ENCODE measurements at regions not wholly inside any gene's neighbourhood (a gene's known extent, or its start where the extent isn't known, plus 50 kb on each side); places are given as distances from the start of the nearest gene placed in this dataset.

GRCh38 chr1:69283516-69283915 is 284.2 kb upstream of the LRRC7 start:
- TF ChIP-seq GATA3 (IDR thresholded peaks at IDR 0.05; ENCODE audit: low read depth, low read length) = no peak
- no peak for TF ChIP-seq GATA2 (IDR thresholded peaks at IDR 0.05; ENCODE audit: low read depth, low read length)

- no peak for TF ChIP-seq GATA3 (IDR thresholded peaks at IDR 0.05; ENCODE audit: low read depth, low read length)
- no peak for TF ChIP-seq GATA2 (IDR thresholded peaks at IDR 0.05; ENCODE audit: low read depth, low read length)
These were observed 283.2 kb upstream of the LRRC7 start for GRCh38 chr1:69284508-69284907.

- no peak for TF ChIP-seq GATA2 (IDR thresholded peaks at IDR 0.05; ENCODE audit: low read depth, low read length)
- TF ChIP-seq GATA3 (IDR thresholded peaks at IDR 0.05; ENCODE audit: low read depth, low read length) = no peak
These were observed 279.3 kb upstream of the LRRC7 start for GRCh38 chr1:69288416-69288815.

GRCh38 chr1:69290291-69290690 is 277.4 kb upstream of the LRRC7 start:
- no peak for TF ChIP-seq GATA2 (IDR thresholded peaks at IDR 0.05; ENCODE audit: low read depth, low read length)
- no peak for TF ChIP-seq GATA3 (IDR thresholded peaks at IDR 0.05; ENCODE audit: low read depth, low read length)

- TF ChIP-seq GATA2 (IDR thresholded peaks at IDR 0.05; ENCODE audit: low read depth, low read length) (no peak), GATA3 (IDR thresholded peaks at IDR 0.05; ENCODE audit: low read depth, low read length) (no peak)
These were observed 276.2 kb upstream of the LRRC7 start for GRCh38 chr1:69291541-69291940.

- TF ChIP-seq GATA3 (IDR thresholded peaks at IDR 0.05; ENCODE audit: low read depth, low read length) (no peak), GATA2 (IDR thresholded peaks at IDR 0.05; ENCODE audit: low read depth, low read length) (no peak)
These were observed 274.9 kb upstream of the LRRC7 start for GRCh38 chr1:69292833-69293232.

GRCh38 chr1:69294171-69294570 is 273.6 kb upstream of the LRRC7 start:
- TF ChIP-seq GATA2 (IDR thresholded peaks at IDR 0.05; ENCODE audit: low read depth, low read length) (no peak), GATA3 (IDR thresholded peaks at IDR 0.05; ENCODE audit: low read depth, low read length) (no peak)

GRCh38 chr1:69295265-69295664 is 272.5 kb upstream of the LRRC7 start:
- TF ChIP-seq GATA3 (IDR thresholded peaks at IDR 0.05; ENCODE audit: low read depth, low read length) = no peak
- no peak for TF ChIP-seq GATA2 (IDR thresholded peaks at IDR 0.05; ENCODE audit: low read depth, low read length)

- no peak for TF ChIP-seq GATA3 (IDR thresholded peaks at IDR 0.05; ENCODE audit: low read depth, low read length)
- no peak for TF ChIP-seq GATA2 (IDR thresholded peaks at IDR 0.05; ENCODE audit: low read depth, low read length)
These were observed 262.1 kb upstream of the LRRC7 start for GRCh38 chr1:69305621-69306020.

- TF ChIP-seq GATA3 (IDR thresholded peaks at IDR 0.05; ENCODE audit: low read depth, low read length) (no peak), GATA2 (IDR thresholded peaks at IDR 0.05; ENCODE audit: low read depth, low read length) (no peak)
These were observed 255.5 kb upstream of the LRRC7 start for GRCh38 chr1:69312055-69312732.

- no peak for TF ChIP-seq GATA2 (IDR thresholded peaks at IDR 0.05; ENCODE audit: low read depth, low read length)
- TF ChIP-seq GATA3 (IDR thresholded peaks at IDR 0.05; ENCODE audit: low read depth, low read length) = no peak
These were observed 254.6 kb upstream of the LRRC7 start for GRCh38 chr1:69313118-69313517.

- TF ChIP-seq GATA2 (IDR thresholded peaks at IDR 0.05; ENCODE audit: low read depth, low read length) = no peak
- TF ChIP-seq GATA3 (IDR thresholded peaks at IDR 0.05; ENCODE audit: low read depth, low read length) = no peak
These were observed 252.3 kb upstream of the LRRC7 start for GRCh38 chr1:69315416-69315815.

- TF ChIP-seq GATA3 (IDR thresholded peaks at IDR 0.05; ENCODE audit: low read depth, low read length) (no peak), GATA2 (IDR thresholded peaks at IDR 0.05; ENCODE audit: low read depth, low read length) (peak; percentile 26; the same call in 1 of the 2 replicates)
These were observed 251.9 kb upstream of the LRRC7 start for GRCh38 chr1:69315823-69316222.

- TF ChIP-seq GATA3 (IDR thresholded peaks at IDR 0.05; ENCODE audit: low read depth, low read length) = no peak
- TF ChIP-seq GATA2 (IDR thresholded peaks at IDR 0.05; ENCODE audit: low read depth, low read length) = no peak
These were observed 248.4 kb upstream of the LRRC7 start for GRCh38 chr1:69319287-69319686.

- no peak for TF ChIP-seq GATA2 (IDR thresholded peaks at IDR 0.05; ENCODE audit: low read depth, low read length)
- no peak for TF ChIP-seq GATA3 (IDR thresholded peaks at IDR 0.05; ENCODE audit: low read depth, low read length)
These were observed 246.9 kb upstream of the LRRC7 start for GRCh38 chr1:69320757-69321211.

GRCh38 chr1:69321311-69321710 is 246.4 kb upstream of the LRRC7 start:
- TF ChIP-seq GATA2 (IDR thresholded peaks at IDR 0.05; ENCODE audit: low read depth, low read length) = no peak
- TF ChIP-seq GATA3 (IDR thresholded peaks at IDR 0.05; ENCODE audit: low read depth, low read length) = no peak
